Subcutaneous abdominal adipose tissue (tissue), 5 donors: ENCODE measurements at regions not wholly inside any gene's neighbourhood (a gene's known extent, or its start where the extent isn't known, plus 50 kb on each side); places are given as distances from the start of the nearest gene placed in this dataset.

ENCODE experiments used
- H3K27ac ChIP-seq: one replicate; pipeline ENCODE4 v1.7.0; 2013; ENCODE audit warnings: low read depth, mild to moderate bottlenecking, inconsistent platforms, low read length, moderate library complexity
- H3K27me3 ChIP-seq, 5 donors: one replicate each; pipeline ENCODE4 v1.7.0; 2013; ENCODE audit warnings: low read length in 5 of 5, inconsistent platforms in 1 of 5; ENCODE audit not compliant: control insufficient read depth in 5 of 5, insufficient read depth in 4 of 5
- H3K36me3 ChIP-seq, 5 donors: one replicate each; pipeline ENCODE4 v1.7.0; 2013; ENCODE audit warnings: low read length in 5 of 5; ENCODE audit not compliant: control insufficient read depth in 5 of 5, insufficient read depth in 5 of 5
- H3K4me1 ChIP-seq, 5 donors: one replicate each; pipeline ENCODE4 v1.7.0; 2013; ENCODE audit warnings: low read length in 5 of 5, mild to moderate bottlenecking in 3 of 5, moderate library complexity in 1 of 5; ENCODE audit not compliant: control insufficient read depth in 5 of 5, insufficient read depth in 5 of 5
- H3K4me3 ChIP-seq, 5 donors: one replicate each; pipeline ENCODE4 v1.7.0; 2013; ENCODE audit warnings: low read length in 5 of 5, low read depth in 1 of 5
- H3K9ac ChIP-seq, 5 donors: one replicate each; pipeline ENCODE4 v1.7.0; 2013; ENCODE audit warnings: low read length in 5 of 5, mild to moderate bottlenecking in 4 of 5, moderate library complexity in 3 of 5
- H3K9me3 ChIP-seq, 5 donors: one replicate each; pipeline ENCODE4 v1.7.0; 2013; ENCODE audit warnings: low read length in 5 of 5; ENCODE audit not compliant: control insufficient read depth in 5 of 5
- donor health status: healthy.
- donor health status: healthy.
- donor health status: healthy.
- donor health status: healthy.
- donor health status: healthy.

GRCh38 chr2:236852100-236852976 is 233.4 kb upstream of the COPS8 start:
- Histone ChIP-seq H3K9ac (peak overlapping the region in 1 of 5 donors; percentile 32), H3K4me1 (peaks cover 0 to 14% (median 7%) of the 10 kb centered on the region in 5 donors), H3K9me3 (no peaks in the 10 kb centered on the region), H3K27me3 (no peaks in the 10 kb centered on the region), H3K4me3 (no peak overlapping the region), H3K27ac (no peak overlapping the region), H3K36me3 (no peaks in the 10 kb centered on the region)

- Histone ChIP-seq H3K36me3 (no peaks in the 10 kb centered on the region), H3K27me3 (no peaks in the 10 kb centered on the region)
Measured at GRCh38 chr2:236852977-236853374, 232.7 kb upstream of the COPS8 start.

GRCh38 chr2:236853585-236854051 is 232.1 kb upstream of the COPS8 start:
- Histone ChIP-seq H3K27ac (no peak overlapping the region), H3K27me3 (no peaks in the 10 kb centered on the region), H3K4me3 (no peak overlapping the region), H3K36me3 (no peaks in the 10 kb centered on the region), H3K9ac (no peak overlapping the region), H3K9me3 (no peaks in the 10 kb centered on the region), H3K4me1 (peaks cover 0 to 14% (median 7%) of the 10 kb centered on the region in 5 donors)

More at GRCh38 chr2:236852977-236853374, 232.7 kb upstream of the COPS8 start:
- Histone ChIP-seq H3K27ac (no peak overlapping the region), H3K4me3 (no peak overlapping the region), H3K9me3 (no peaks in the 10 kb centered on the region), H3K9ac (no peak overlapping the region), H3K4me1 (peaks cover 0 to 14% (median 7%) of the 10 kb centered on the region in 5 donors)

GRCh38 chr2:236855176-236855865 is 230.4 kb upstream of the COPS8 start:
- no peaks in the 10 kb centered on the region for H3K9me3 ChIP-seq
- no peak overlapping the region for H3K9ac ChIP-seq
- no peak overlapping the region for H3K27ac ChIP-seq
- H3K36me3 ChIP-seq = no peaks in the 10 kb centered on the region
- no peak overlapping the region for H3K4me3 ChIP-seq
- peaks cover 0 to 14% (median 7%) of the 10 kb centered on the region in 5 donors for H3K4me1 ChIP-seq
- H3K27me3 ChIP-seq = no peaks in the 10 kb centered on the region

GRCh38 chr2:236855866-236856847 is 229.5 kb upstream of the COPS8 start:
- Histone ChIP-seq H3K9me3 (no peaks in the 10 kb centered on the region), H3K27me3 (no peaks in the 10 kb centered on the region), H3K4me1 (peaks cover 0 to 14% (median 7%) of the 10 kb centered on the region in 5 donors), H3K4me3 (no peak overlapping the region), H3K27ac (no peak overlapping the region), H3K36me3 (no peaks in the 10 kb centered on the region), H3K9ac (no peak overlapping the region)

- Histone ChIP-seq H3K27ac (no peak overlapping the region), H3K27me3 (no peaks in the 10 kb centered on the region), H3K4me1 (peaks cover 0 to 14% (median 7%) of the 10 kb centered on the region in 5 donors)
Measured at GRCh38 chr2:236856848-236857235, 228.8 kb upstream of the COPS8 start.

GRCh38 chr2:236857246-236857645 is 228.4 kb upstream of the COPS8 start:
- H3K27me3 ChIP-seq = no peaks in the 10 kb centered on the region
- H3K9ac ChIP-seq = no peak overlapping the region
- no peak overlapping the region for H3K4me3 ChIP-seq
- H3K4me1 ChIP-seq = peaks cover 0 to 14% (median 7%) of the 10 kb centered on the region in 5 donors
- H3K27ac ChIP-seq = no peak overlapping the region
- no peaks in the 10 kb centered on the region for H3K9me3 ChIP-seq
- H3K36me3 ChIP-seq = no peaks in the 10 kb centered on the region

More at GRCh38 chr2:236856848-236857235, 228.8 kb upstream of the COPS8 start:
- H3K4me3 ChIP-seq = no peak overlapping the region
- H3K9ac ChIP-seq = no peak overlapping the region
- H3K36me3 ChIP-seq = no peaks in the 10 kb centered on the region
- H3K9me3 ChIP-seq = no peaks in the 10 kb centered on the region

- H3K36me3 ChIP-seq = no peaks in the 10 kb centered on the region
- no peak overlapping the region for H3K4me3 ChIP-seq
Measured at GRCh38 chr2:236857781-236858180, 227.9 kb upstream of the COPS8 start.

GRCh38 chr2:236858661-236859060 is 227.0 kb upstream of the COPS8 start:
- peaks cover 0 to 2% (median 0%) of the 10 kb centered on the region in 5 donors for H3K4me1 ChIP-seq
- H3K27me3 ChIP-seq = no peaks in the 10 kb centered on the region
- no peak overlapping the region for H3K9ac ChIP-seq
- no peaks in the 10 kb centered on the region for H3K9me3 ChIP-seq
- no peak overlapping the region for H3K4me3 ChIP-seq
- H3K27ac ChIP-seq = no peak overlapping the region
- no peaks in the 10 kb centered on the region for H3K36me3 ChIP-seq

More at GRCh38 chr2:236857781-236858180, 227.9 kb upstream of the COPS8 start:
- Histone ChIP-seq H3K27ac (no peak overlapping the region), H3K9ac (no peak overlapping the region), H3K9me3 (no peaks in the 10 kb centered on the region), H3K4me1 (peaks cover 0 to 10% (median 2%) of the 10 kb centered on the region in 5 donors), H3K27me3 (no peaks in the 10 kb centered on the region)
